Endothelial cell of umbilical vein (primary cell): ENCODE measurements at regions not wholly inside any gene's neighbourhood (a gene's known extent, or its start where the extent isn't known, plus 50 kb on each side); places are given as distances from the start of the nearest gene placed in this dataset.

ENCODE experiments used
- BruUV-seq: library from RNA; stranded (reverse); fragments of 400-500 nt; replicated peaks from 2 replicates; lab custom pipeline; 2021; lab: Mats Ljungman, UMichigan
- CTCF ChIA-PET: fragments of 300-600, 350-600 bp; sonication (Branson Sonifier 250); formaldehyde crosslinking; loops from one replicate; lab custom pipeline; 2021; ENCODE audit warnings: antibody characterized with exemption, inconsistent platforms; lab: Charles Lee
- POLR2A ChIA-PET: fragments of 300-600, 350-600 bp; sonication (Branson Sonifier 250); formaldehyde crosslinking; loops from one replicate; lab custom pipeline; 2021; ENCODE audit warnings: antibody characterized with exemption, inconsistent platforms; lab: Charles Lee
- DNase-seq: peaks from one replicate; pipeline ENCODE4 v3.0.0-alpha.2; 2011; ENCODE audit warnings: low read depth, low spot score
- FAIRE-seq: peaks from 2 replicates; lab custom pipeline; 2011; peaks lifted over from hg19 to GRCh38; lab: Jason Lieb, UNC
- H2AFZ ChIP-seq: 2 replicates; pipeline ENCODE4 v1.6.0; 2012; ENCODE audit warnings: low read depth, low read length, control low read depth, inconsistent platforms
- H3K27ac ChIP-seq: 2 replicates; pipeline ENCODE4 v1.5.1; 2011; ENCODE audit warnings: low read depth, mild to moderate bottlenecking, control low read depth, low read length, moderate library complexity; ENCODE audit not compliant: insufficient read depth
- H3K27me3 ChIP-seq, 2 experiments: 2 replicates each; pipeline versions ENCODE4 v1.6.0 to v1.6.1; 2011; ENCODE audit warnings: low read length in 2 of 2, mixed read lengths in 1 of 2; ENCODE audit not compliant: control insufficient read depth in 2 of 2, insufficient read depth in 2 of 2
- H3K36me3 ChIP-seq, 2 experiments: 2 replicates in 1 of 2; 3 replicates in 1 of 2; pipeline ENCODE4 v1.5.1; 2011; ENCODE audit warnings: low read length in 2 of 2, mild to moderate bottlenecking in 1 of 2, moderate library complexity in 1 of 2; ENCODE audit not compliant: control insufficient read depth in 2 of 2, insufficient read depth in 2 of 2; ENCODE audit errors: extremely low read depth in 1 of 2
- H3K4me1 ChIP-seq: 3 replicates; pipeline ENCODE4 v1.5.1; 2011; ENCODE audit warnings: mild to moderate bottlenecking, low read length; ENCODE audit not compliant: control insufficient read depth, insufficient read depth; ENCODE audit errors: extremely low read depth
- H3K4me2 ChIP-seq: 2 replicates; pipeline ENCODE4 v1.6.1; 2011; ENCODE audit warnings: low read length, control low read depth, mixed read lengths; ENCODE audit not compliant: insufficient read depth
- H3K4me3 ChIP-seq, 3 experiments: fragments of 200-600 bp in 1 of 3; sonication (generic), shearing (Covaris generic) in 1 of 3; replicated peaks in 1 of 3; 2 replicates each; pipeline ENCODE4 v1.5.1; 2011 to 2016; ENCODE audit warnings: control low read depth in 3 of 3, low read length in 3 of 3, mild to moderate bottlenecking in 2 of 3, inconsistent platforms in 1 of 3, low read depth in 1 of 3, moderate library complexity in 1 of 3; ENCODE audit not compliant: insufficient read depth in 1 of 3
- H3K79me2 ChIP-seq: 2 replicates; pipeline ENCODE4 v1.6.0; 2012; ENCODE audit warnings: low read length, inconsistent platforms; ENCODE audit not compliant: control insufficient read depth, insufficient read depth
- H3K9ac ChIP-seq: replicated peaks from 2 replicates; pipeline ENCODE3; 2011; ENCODE audit warnings: low read length, control low read depth; ENCODE audit not compliant: insufficient read depth; ENCODE audit errors: extremely low read depth
- H3K9me1 ChIP-seq: replicated peaks from 3 replicates; pipeline ENCODE4 v1.6.0; 2011; ENCODE audit warnings: mild to moderate bottlenecking, low read length; ENCODE audit not compliant: control insufficient read depth, insufficient read depth; ENCODE audit errors: extremely low read depth
- H3K9me3 ChIP-seq: replicated peaks from 2 replicates; pipeline ENCODE4 v1.5.1; 2012; ENCODE audit warnings: low read length, inconsistent platforms; ENCODE audit not compliant: control insufficient read depth, insufficient read depth
- H4K20me1 ChIP-seq: replicated peaks from 2 replicates; pipeline ENCODE3; 2011; ENCODE audit warnings: mild to moderate bottlenecking, low read length; ENCODE audit not compliant: control insufficient read depth, insufficient read depth; ENCODE audit errors: extremely low read depth
- CTCF ChIP-seq, 2 donors: IDR thresholded peaks; 1 replicate in 1 of 2; 2 replicates in 1 of 2; pipeline ENCODE4 v1.5.1; 2011; ENCODE audit warnings: low read length in 2 of 2, mild to moderate bottlenecking in 2 of 2, moderate library complexity in 2 of 2, control low read depth in 1 of 2, inconsistent platforms in 1 of 2, low read depth in 1 of 2; ENCODE audit not compliant: insufficient read depth in 1 of 2; ENCODE audit errors: extremely low read depth in 1 of 2
- EZH2 ChIP-seq: IDR thresholded peaks from 2 replicates; pipeline ENCODE4 v1.6.1; 2012; ENCODE audit warnings: borderline replicate concordance, low read depth, mild to moderate bottlenecking, moderate library complexity, low read length, inconsistent platforms; ENCODE audit not compliant: severe bottlenecking
- FOS ChIP-seq: IDR thresholded peaks from 2 replicates; pipeline ENCODE4 v1.6.1; 2011; ENCODE audit warnings: mild to moderate bottlenecking, low read length, moderate library complexity, borderline replicate concordance; ENCODE audit not compliant: insufficient read depth
- GATA2 ChIP-seq: IDR thresholded peaks from 2 replicates; pipeline ENCODE4 v1.7.0; 2011; ENCODE audit warnings: low read depth, mild to moderate bottlenecking, moderate library complexity, mixed read lengths, low read length; ENCODE audit not compliant: insufficient read length, insufficient read depth
- JUN ChIP-seq: IDR thresholded peaks from 2 replicates; pipeline ENCODE4 v1.6.1; 2011; ENCODE audit warnings: borderline replicate concordance, low read depth; ENCODE audit not compliant: insufficient read length, insufficient read depth
- MAX ChIP-seq: IDR thresholded peaks from 2 replicates; pipeline ENCODE4 v1.6.1; 2011; ENCODE audit not compliant: insufficient read depth, insufficient read length
- MYC ChIP-seq: IDR thresholded peaks from one replicate; pipeline ENCODE4 v1.6.1; 2011; ENCODE audit warnings: mild to moderate bottlenecking, low read depth, low read length
- POLR2A ChIP-seq: IDR thresholded peaks from 2 replicates; pipeline ENCODE4 v1.6.1; 2012; ENCODE audit warnings: low read depth, mild to moderate bottlenecking, control low read depth, low read length
- POLR2AphosphoS5 ChIP-seq: IDR thresholded peaks from 2 replicates; pipeline ENCODE4 v1.6.1; 2012; ENCODE audit warnings: low read depth, mild to moderate bottlenecking, control low read depth, low read length, moderate library complexity; ENCODE audit not compliant: insufficient read depth
- dilution Hi-C: fragments of 300-500 bp; cut with MboI; formaldehyde crosslinking; loops from one replicate; pipeline ENCODE4 v1.15.0; 2019; ENCODE audit warnings: low sequenced_read_pairs; ENCODE audit not compliant: extremely low pct_ligation_motif_present
- intact Hi-C: fragments of 100-400 bp; cut with micrococcal nuclease; formaldehyde crosslinking; loops from one replicate; pipeline ENCODE4 v1.10.0; 2022

GRCh38 chr1:108072212-108072611 is 107.2 kb upstream of the VAV3 start:
- POLR2A ChIA-PET: no interaction called here
- no TSS peak for BruUV-seq
- H3K27me3 ChIP-seq: no peaks in the 10 kb centered on the region
- no peak overlapping the region for H3K27ac ChIP-seq
- H3K4me1 ChIP-seq: no peaks in the 10 kb centered on the region
- H3K79me2 ChIP-seq: no peaks in the 10 kb centered on the region
- H3K36me3 ChIP-seq: no peaks in the 10 kb centered on the region
- intact Hi-C loops: no loop called here
- dilution Hi-C loops: no loop called here
- no peaks in the 10 kb centered on the region for H3K9me3 ChIP-seq
- no peak for TF ChIP-seq POLR2A
- TF ChIP-seq GATA2: no peak
- no peak for TF ChIP-seq POLR2AphosphoS5
- TF ChIP-seq MYC: no peak
- no peak for TF ChIP-seq EZH2
- TF ChIP-seq CTCF (IDR thresholded peaks at IDR 0.05; ENCODE audit: extremely low read depth in 1 of 2, insufficient read depth in 1 of 2, low read depth in 1 of 2, low read length in 2 of 2): no peak
- no peak for TF ChIP-seq FOS
- no peak for TF ChIP-seq MAX
- no peak for TF ChIP-seq JUN
- CTCF ChIA-PET: interaction anchor here (1.8 kb wide), 1 partner anchor 290 kb away, joined by 5 read pairs; no protein-coding TSS in a partner anchor
- no peak for DNase-seq
- no peak overlapping the region for H3K9ac ChIP-seq
- H3K4me3 ChIP-seq: no peak overlapping the region
- no peak for FAIRE-seq
- no peak overlapping the region for H3K4me2 ChIP-seq
- H4K20me1 ChIP-seq: no peaks in the 10 kb centered on the region
- H3K9me1 ChIP-seq: peaks cover 2% of the 10 kb centered on the region
- H2AFZ ChIP-seq: no peak overlapping the region
